H4 (cell line): ENCODE measurements at regions not wholly inside any gene's neighbourhood (a gene's known extent, or its start where the extent isn't known, plus 50 kb on each side); places are given as distances from the start of the nearest gene placed in this dataset.

Source experiments
- DNase-seq: peaks from one replicate; pipeline ENCODE4 v3.0.0-alpha.2; 2015; ENCODE audit warnings: low spot score

DNA sequence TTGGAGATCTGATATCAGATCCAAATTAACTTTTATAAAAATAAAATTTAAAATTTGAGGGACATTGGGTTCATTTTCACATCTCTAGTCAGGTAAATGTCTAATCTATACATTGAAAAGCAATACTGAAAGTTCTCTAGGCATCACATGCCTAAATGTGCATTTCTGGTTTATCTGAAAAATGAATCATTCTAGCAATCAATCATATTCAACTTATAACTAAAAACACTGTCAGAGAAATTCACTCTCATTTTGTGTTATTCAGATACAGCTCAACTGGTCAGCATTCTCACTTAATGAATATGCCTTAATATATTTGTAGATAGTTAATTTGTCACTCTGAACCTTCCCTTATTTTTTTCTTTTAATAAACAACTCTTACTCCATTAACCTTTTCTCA lies 243.2 kb downstream of the CASP12 start:
- DNase-seq: no peak

GRCh38 chr11:104654181-104654813 lies 244.0 kb downstream of the CASP12 start:
- DNase-seq: no peak

GRCh38 chr11:104653407-104653806 lies 244.9 kb downstream of the CASP12 start:
- DNase-seq: peak; percentile 61

DNA sequence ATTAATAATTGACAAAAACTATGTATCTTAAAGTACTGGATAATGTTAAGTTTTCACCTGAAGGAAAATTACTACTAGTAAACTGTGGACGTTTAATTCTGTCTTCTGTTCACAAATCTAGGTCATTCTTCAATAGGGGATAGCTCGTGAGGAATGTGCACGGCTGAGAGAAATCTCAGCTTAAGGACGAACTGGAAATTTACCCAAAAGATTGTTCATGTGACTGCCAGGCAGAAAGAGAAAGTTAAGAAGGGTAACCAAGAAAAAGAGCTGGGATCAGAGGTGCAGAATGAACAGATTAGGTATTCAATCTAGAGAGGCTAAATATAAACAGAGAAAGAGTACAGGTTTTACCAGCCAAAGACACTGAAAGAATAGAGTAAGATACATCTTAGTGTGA lies 245.3 kb downstream of the CASP12 start:
- DNase-seq: no peak

DNA sequence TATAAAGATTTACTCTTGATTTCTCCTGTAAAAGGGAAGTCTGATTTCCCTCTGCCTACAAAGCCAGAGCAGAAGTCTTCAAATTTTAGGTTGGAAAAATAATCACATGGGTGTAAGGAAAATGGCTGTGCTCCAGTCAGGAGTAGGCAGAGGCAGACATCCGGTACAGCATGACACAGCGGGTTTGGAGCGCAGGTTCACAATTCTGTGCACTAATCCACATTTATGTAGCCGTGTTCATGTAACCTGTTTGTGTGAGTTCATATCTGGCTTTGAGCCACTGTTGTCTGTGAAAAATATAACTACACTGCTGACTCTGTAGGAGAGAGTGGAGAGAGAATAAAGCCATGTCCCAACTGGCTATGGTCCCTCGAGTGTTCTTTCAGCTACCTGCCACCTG lies 248.0 kb downstream of the CASP12 start:
- no peak for DNase-seq

DNA sequence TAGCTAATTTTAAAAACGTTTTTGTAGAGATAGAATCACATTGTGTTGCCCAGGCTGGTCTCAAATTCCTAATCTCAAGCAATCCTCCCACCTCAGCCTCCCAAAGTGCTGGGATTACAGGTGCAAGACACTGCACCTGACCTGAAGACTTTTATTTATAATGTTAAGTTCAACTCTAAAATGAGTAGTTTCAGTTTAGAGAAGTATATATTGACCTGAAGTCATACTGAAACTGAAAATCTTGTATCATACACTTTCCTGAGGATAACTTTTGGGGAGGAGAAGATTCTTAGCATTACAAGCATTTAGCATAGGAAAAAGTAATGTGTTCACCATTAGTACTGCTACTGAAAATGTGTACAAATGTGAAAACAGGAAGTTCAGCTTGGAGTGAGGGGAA lies 249.3 kb downstream of the CASP12 start:
- no peak for DNase-seq

DNA sequence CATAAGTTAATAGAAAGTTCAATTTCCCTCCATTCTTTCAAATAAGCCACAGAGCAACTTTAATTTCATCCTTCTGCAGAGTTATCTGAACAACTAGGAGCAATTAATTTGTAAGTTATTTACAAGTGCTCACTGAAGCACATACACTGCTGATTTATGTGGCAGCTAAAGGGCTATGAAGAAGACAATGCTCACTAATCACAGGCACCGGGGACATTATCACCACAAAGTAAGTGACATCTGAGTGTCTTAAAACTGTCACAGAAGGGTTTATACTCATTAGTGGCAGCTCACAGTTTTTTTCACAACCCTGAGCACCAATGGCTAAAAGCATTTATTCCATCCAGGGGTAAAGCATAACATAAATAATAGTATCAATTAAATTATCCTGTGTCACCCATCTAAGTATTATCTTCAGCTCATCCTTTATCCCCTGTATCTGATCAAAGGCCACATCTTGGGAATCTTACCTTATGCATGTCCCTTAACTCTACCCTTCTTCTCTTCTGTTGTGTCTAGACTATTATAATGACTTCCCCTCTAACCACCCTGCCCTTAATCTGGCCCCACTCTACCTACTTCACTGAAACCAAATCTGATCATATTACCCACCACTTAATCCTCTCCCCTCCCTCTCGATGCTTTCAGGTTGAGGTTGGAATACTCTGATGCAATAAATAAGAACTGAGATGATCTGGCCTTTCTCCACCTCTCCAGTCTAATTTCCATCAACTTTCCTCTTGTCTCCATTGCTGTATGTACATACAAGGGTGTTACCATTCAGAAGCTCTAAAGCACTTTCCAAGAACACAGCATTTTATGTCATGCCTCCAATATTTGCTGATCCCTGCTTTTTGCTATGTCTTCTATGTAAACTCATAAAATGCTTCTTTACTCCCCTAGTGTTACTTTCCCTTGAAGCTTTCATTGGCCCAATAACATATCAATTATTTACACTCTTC lies 252.7 kb downstream of the CASP12 start:
- no peak for DNase-seq

- DNase-seq: no peak
Observed at GRCh38 chr11:104637662-104638170, 260.5 kb downstream of the CASP12 start.

DNA sequence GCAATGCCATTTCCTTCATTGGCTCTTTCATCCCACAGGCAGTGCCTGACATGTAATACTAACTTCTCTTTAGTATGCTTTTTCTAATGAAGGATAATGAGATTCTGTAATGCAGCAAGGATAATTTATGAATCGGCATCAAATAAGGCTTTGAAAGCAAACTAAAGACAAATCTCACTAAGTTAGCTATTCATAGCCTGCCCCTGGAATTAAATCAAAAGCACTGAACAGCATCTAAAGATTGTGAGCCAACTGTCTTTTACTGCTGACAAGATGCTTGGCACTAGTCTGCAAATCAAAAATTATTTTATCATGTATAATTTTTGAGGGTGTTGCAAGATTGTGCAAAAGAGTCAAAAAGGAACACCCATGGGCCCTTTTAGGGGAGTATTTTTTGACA lies 265.0 kb downstream of the CASP12 start:
- no peak for DNase-seq

DNA sequence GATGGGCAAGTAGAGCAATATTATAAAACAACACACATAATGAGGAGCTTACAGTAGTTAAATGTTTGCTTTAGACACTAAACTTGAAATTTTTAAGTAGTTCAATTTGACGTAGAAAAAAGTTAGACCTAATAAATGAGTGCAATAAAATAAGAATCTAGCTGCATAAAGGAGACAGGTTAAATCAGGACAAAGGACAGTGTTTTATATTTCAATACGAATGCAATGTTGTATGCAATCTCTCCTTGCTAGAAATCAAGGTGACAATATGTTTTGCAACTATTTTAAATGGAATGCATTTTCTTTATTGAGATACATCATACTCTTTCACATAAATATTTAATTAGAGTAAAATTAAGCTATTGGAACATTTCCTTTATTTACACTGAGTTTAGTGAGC lies 267.9 kb downstream of the CASP12 start:
- no peak for DNase-seq

DNA sequence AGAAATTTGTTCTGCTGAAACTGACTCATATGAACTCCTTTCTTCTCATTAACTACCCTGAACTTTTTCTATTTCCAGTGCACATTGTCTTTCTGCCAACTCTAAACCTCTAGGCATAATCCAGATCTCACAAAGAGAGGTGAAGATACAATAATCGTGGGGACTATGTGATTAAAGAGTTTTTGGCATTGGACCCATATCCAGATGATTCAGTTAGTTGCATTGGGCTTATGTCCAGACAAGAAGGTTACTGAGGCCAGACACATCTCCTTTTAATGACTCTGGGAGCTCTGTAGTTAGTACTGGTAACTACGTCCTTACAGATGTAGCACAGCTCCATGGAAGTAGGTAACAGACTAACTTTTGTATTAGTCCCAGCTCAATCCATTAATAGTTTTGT lies 273.0 kb downstream of the CASP12 start:
- DNase-seq: no peak

DNA sequence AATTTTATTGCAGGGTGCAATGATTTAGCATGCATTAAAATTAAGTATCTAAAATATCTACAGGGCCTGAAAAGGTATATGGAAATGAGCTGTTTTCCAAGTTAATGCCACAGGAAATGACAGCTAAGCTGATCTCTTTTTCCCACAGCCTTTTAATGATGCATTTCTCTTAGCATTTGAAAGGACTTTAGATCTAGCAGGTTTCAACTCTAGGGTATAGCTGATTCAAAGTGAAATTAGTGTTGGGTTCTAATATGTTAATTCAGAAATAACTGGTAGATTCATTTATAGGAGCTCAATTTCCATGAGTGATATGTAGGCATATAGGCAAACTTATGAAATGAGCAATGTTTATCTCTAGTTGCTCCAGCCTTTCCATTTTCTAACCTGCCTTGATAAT lies 274.2 kb downstream of the CASP12 start:
- DNase-seq: no peak

DNA sequence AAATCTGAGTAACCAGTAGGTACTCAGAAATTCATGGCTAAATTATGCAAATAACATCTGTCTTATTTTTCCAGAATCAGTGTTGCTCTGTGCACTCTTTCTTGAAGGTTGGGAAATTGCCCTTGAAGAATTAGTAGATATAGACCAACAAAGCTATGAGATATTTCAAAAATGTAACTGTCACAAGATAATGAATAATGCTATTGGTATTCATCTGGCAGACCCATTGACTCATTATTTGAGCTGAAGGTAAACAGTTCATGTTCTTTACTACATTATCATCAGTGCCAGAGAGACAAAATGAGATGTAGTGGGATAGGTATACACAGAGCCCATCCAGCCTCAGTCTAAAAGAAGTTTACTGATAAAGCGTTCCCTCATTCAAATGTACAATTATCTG lies 274.7 kb downstream of the CASP12 start:
- no peak for DNase-seq

DNA sequence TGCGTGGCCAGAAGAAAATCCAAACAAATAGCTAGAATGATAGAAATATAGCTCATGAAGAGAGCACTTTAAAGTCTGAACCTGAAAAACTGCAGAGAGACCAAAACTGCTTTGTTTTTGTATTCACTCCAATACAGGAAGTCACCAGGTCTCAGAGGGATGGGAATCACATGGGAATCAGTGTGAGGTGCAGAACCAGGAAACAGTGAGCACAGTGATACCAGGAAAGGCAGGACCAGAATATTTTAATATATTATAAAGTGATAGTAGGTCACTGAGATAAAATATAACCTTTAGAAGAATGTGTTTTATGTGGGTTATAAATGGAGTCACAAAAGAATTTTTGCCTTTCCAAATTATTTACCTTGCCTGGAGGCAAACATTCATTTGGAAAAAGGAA lies 277.3 kb downstream of the CASP12 start:
- no peak for DNase-seq

GRCh38 chr11:104619751-104620150 lies 278.5 kb downstream of the CASP12 start:
- DNase-seq: no peak

- DNase-seq: no peak
Observed at GRCh38 chr11:104618954-104619353, 279.3 kb downstream of the CASP12 start.

- DNase-seq: no peak
Observed at GRCh38 chr11:104614961-104615360, 283.3 kb downstream of the CASP12 start.

- DNase-seq: no peak
Observed at GRCh38 chr11:104614117-104614680, 284.1 kb downstream of the CASP12 start.

DNA sequence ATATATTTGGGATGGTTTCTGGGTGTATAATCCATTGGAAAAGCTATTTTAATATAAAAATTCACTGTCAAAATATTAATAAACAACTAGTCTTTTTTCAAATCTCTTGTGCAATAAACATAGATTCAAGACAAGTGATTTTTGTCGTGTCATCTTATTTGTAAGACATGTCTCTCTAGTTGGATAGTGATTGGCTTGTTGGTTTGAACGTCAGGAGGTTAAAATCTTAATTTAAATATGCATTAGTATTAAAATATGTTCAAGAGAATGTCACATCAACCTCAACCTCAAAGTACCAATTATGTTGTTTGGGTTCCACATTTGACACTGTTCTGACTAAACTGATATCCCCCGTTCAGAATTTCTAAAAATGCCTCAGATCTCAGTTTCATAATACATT lies 287.6 kb downstream of the CASP12 start:
- DNase-seq: no peak

DNA sequence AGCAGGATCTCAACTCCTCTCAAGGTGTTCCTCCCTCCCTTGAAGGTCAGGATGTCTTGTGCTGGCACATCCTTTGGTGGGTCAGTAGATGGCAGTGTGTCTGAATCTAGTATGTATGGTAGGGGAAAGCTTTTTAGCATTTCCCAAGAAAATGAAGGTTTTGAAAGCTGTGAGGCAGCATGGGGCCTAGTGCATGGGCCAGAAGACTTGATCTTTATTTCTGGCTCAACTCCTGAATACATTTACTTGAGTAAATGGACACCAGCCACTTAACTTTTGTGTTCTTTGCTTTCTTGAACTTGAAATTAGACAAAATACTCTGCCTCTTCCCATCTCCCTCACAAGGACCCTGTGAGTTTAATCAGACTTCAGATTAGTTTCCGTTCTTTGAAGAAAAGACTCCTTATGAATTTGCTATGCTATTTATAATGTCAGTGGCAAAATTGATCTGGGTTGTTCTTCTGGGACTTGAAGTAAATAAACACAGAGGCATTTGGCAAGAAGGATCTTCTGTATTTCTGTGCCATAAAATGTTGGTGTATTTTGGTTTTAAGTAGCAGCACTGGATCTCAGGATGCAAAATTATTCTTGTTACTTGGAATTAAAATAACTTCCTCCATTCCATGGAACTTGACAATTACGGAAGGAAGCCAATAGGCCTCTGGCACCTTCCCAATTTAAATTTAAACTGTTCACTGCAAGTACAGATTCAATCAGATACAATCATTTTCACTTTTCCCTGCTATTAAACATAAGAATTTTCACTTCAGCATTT lies 288.8 kb downstream of the CASP12 start:
- DNase-seq: peak; percentile 73

DNA sequence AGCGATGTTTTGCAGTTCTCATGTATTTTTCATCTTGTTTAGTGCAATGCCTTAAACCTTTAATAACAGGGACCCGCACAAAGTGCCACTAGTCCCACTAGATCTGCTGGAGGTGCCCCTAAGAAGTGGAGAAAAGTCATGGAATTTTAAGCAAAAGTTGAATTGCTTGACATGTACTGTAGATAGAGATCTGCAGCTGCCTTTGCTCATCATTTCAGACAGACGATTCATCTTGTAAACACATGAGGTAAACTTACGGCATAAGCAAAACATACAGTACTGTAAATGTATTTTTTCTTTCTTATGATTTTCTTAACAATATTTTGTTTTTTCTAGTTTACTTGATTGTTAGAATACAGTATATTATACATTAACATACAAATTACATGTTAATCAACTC lies 295.6 kb downstream of the CASP12 start:
- DNase-seq: no peak
